PFSK-1 (cell line): ENCODE measurements at regions not wholly inside any gene's neighbourhood (a gene's known extent, or its start where the extent isn't known, plus 50 kb on each side); places are given as distances from the start of the nearest gene placed in this dataset.

Experiments used
- FOXP2 ChIP-seq: optimal IDR thresholded peaks from 2 replicates; pipeline ENCODE3; 2011; ENCODE audit warnings: borderline replicate concordance, control low read depth, inconsistent platforms; ENCODE audit not compliant: insufficient read depth; ENCODE audit errors: extremely low read length, extremely low read depth
- POLR2AphosphoS5 ChIP-seq: IDR thresholded peaks from 2 replicates; pipeline ENCODE4 v1.6.1; 2012; ENCODE audit warnings: low read depth, mild to moderate bottlenecking, control low read depth, low read length, moderate library complexity
- REST ChIP-seq, 2 experiments: IDR thresholded peaks; 2 replicates each; pipeline versions ENCODE4 v1.6.1 to v1.8.0; 2011 to 2012; ENCODE audit warnings: low read depth in 2 of 2, low read length in 2 of 2, control low read depth in 1 of 2, inconsistent platforms in 1 of 2, mild to moderate bottlenecking in 1 of 2, moderate library complexity in 1 of 2; ENCODE audit not compliant: insufficient read depth in 1 of 2
- SIN3A ChIP-seq: IDR thresholded peaks from 2 replicates; pipeline ENCODE4 v1.6.1; 2012; ENCODE audit warnings: mild to moderate bottlenecking, low read length, moderate library complexity, borderline replicate concordance; ENCODE audit not compliant: insufficient read depth
- TAF1 ChIP-seq: IDR thresholded peaks from 2 replicates; pipeline ENCODE4 v1.6.1; 2012; ENCODE audit warnings: low read length, control low read depth, borderline replicate concordance; ENCODE audit not compliant: insufficient read depth

GRCh38 chr3:24616110-24616829 lies 121.6 kb upstream of the THRB start:
- TF ChIP-seq POLR2AphosphoS5 (no peak), REST (IDR thresholded peaks at IDR 0.05; ENCODE audit: insufficient read depth in 1 of 2, low read depth in 2 of 2, low read length in 2 of 2) (no peak), FOXP2 (no peak), SIN3A (no peak), TAF1 (no peak)

- TF ChIP-seq SIN3A (no peak), TAF1 (no peak), POLR2AphosphoS5 (no peak), REST (IDR thresholded peaks at IDR 0.05; ENCODE audit: insufficient read depth in 1 of 2, low read depth in 2 of 2, low read length in 2 of 2) (no peak), FOXP2 (no peak)
Observed at GRCh38 chr3:24622138-24622537, 127.5 kb upstream of the THRB start.

- TF ChIP-seq POLR2AphosphoS5 (no peak), REST (IDR thresholded peaks at IDR 0.05; ENCODE audit: insufficient read depth in 1 of 2, low read depth in 2 of 2, low read length in 2 of 2) (no peak), FOXP2 (no peak), SIN3A (no peak), TAF1 (no peak)
Observed at GRCh38 chr3:24622696-24623225, 128.1 kb upstream of the THRB start.

- TF ChIP-seq POLR2AphosphoS5 (no peak), FOXP2 (no peak), TAF1 (no peak), REST (IDR thresholded peaks at IDR 0.05; ENCODE audit: insufficient read depth in 1 of 2, low read depth in 2 of 2, low read length in 2 of 2) (no peak), SIN3A (no peak)
Observed at GRCh38 chr3:24623657-24624056, 129.0 kb upstream of the THRB start.
